ENCODE measurements at regions not wholly inside any gene's neighbourhood (a gene's known extent, or its start where the extent isn't known, plus 50 kb on each side); places are given as distances from the start of the nearest gene placed in this dataset.

GRCh38 chr10:93154531-93154930 lies 80.8 kb downstream of the CYP26A1 start:
- no peak overlapping the region for H3K27ac ChIP-seq
- no peak overlapping the region for H3K4me3 ChIP-seq
- H3K4me1 ChIP-seq (replicated peaks in 1 of 2): no peaks in the 10 kb centered on the region
- in situ Hi-C loops (cut with MboI; ENCODE audit: low pct_unique_long_range_greater_than_20kb in 2 of 9, low sequenced_read_pairs in 9 of 9, unreplicated experiment in 9 of 9): no loop called here
- ATAC-seq (replicated peaks in 6 of 8): no peak

DNA sequence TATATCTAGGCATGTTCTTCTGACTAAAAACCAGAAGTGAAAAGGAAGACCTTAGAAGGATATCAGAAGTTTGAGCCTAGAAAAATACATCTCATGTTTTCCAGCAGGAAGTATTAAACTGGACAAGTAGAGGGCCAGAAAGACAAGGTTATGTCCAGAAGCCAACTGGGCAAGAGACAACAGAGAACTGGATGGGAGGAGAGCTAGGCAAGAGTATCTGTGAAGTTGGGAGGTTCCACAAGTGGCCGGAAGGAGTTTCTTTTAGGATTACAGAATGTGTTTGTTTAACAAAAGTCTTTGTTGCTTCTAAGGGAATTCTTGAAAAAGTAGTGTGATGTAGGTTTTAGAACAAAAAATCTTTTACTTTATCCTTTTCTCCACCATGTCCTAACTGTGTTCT lies 86.4 kb downstream of the CYP26A1 start:
- WGBS, 10 experiments: 25 to 100% (median 87%) methylated on average over 1 of the region's 1 CpG; no CpG with 5 or more reads in 2 of the 10 experiments
- in situ Hi-C loops (cut with MboI; ENCODE audit: low pct_unique_long_range_greater_than_20kb in 2 of 9, low sequenced_read_pairs in 9 of 9, unreplicated experiment in 9 of 9): no loop called here
- ATAC-seq (replicated peaks in 6 of 8): no peak
- Histone ChIP-seq H3K4me3 (no peak overlapping the region), H3K4me1 (replicated peaks in 1 of 2) (no peaks in the 10 kb centered on the region), H3K27ac (no peak overlapping the region)

- in situ Hi-C loops (cut with MboI; ENCODE audit: low pct_unique_long_range_greater_than_20kb in 2 of 9, low sequenced_read_pairs in 9 of 9, unreplicated experiment in 9 of 9): no loop called here
- Histone ChIP-seq H3K27ac (no peak overlapping the region), H3K4me1 (replicated peaks in 1 of 2) (no peaks in the 10 kb centered on the region), H3K4me3 (no peak overlapping the region)
- peak in 2 of 8 experiments; percentile 97 to 98 for ATAC-seq (replicated peaks in 6 of 8)
- WGBS, 10 experiments: 0 to 96% (median 41%) methylated on average over 2 to 7 of the region's 7 CpGs; no CpG with 5 or more reads in 3 of the 10 experiments
Measured at GRCh38 chr10:93160829-93161228, 87.1 kb downstream of the CYP26A1 start.

- no peak overlapping the region for H3K4me3 ChIP-seq
- no peak overlapping the region for H3K27ac ChIP-seq
- H3K4me1 ChIP-seq (replicated peaks in 1 of 2): no peaks in the 10 kb centered on the region
- ATAC-seq (replicated peaks in 6 of 8): no peak
- in situ Hi-C loops (cut with MboI; ENCODE audit: low pct_unique_long_range_greater_than_20kb in 2 of 9, low sequenced_read_pairs in 9 of 9, unreplicated experiment in 9 of 9): no loop called here
- WGBS, 10 experiments: 21 to 100% (median 77%) methylated on average over 3 to 4 of the region's 4 CpGs; no CpG with 5 or more reads in 3 of the 10 experiments
Measured at GRCh38 chr10:93165367-93165766, 91.7 kb downstream of the CYP26A1 start.

DNA sequence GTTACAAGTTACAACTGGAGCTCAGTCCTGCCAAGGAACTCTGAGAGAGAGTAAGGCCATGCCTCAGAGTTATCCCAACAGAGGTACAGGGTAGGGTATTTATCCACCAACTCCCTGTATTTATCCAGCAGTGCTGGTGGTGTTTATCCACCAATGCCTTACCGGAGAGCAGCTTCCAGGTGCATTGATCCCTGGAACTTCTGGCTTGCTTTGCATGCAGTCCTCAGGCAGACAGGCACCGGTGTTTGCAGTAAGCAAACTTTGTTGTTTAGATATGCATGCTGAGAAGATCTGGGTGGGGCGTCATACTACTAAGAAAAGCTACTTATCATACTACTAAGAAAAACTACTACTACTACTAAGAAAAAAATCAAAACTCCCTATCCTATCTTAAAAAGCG lies 92.4 kb downstream of the CYP26A1 start:
- H3K4me1 ChIP-seq (replicated peaks in 1 of 2): no peaks in the 10 kb centered on the region
- WGBS, 10 experiments: 0 to 100% (median 71%) methylated on average over 1 to 4 of the region's 4 CpGs; no CpG with 5 or more reads in 2 of the 10 experiments
- in situ Hi-C loops (cut with MboI; ENCODE audit: low pct_unique_long_range_greater_than_20kb in 2 of 9, low sequenced_read_pairs in 9 of 9, unreplicated experiment in 9 of 9): no loop called here
- peak in 3 of 8 experiments; percentile 49 to 79 (median 71) for ATAC-seq (replicated peaks in 6 of 8)
- H3K27ac ChIP-seq: no peak overlapping the region
- no peak overlapping the region for H3K4me3 ChIP-seq

- peaks cover 4 to 5% of the 10 kb centered on the region in 2 donors for H3K4me1 ChIP-seq (replicated peaks in 1 of 2)
- in situ Hi-C loops (cut with MboI; ENCODE audit: low pct_unique_long_range_greater_than_20kb in 2 of 9, low sequenced_read_pairs in 9 of 9, unreplicated experiment in 9 of 9): no loop called here
- no peak overlapping the region for H3K27ac ChIP-seq
- ATAC-seq (replicated peaks in 6 of 8): no peak
- H3K4me3 ChIP-seq: no peak overlapping the region
Measured at GRCh38 chr10:93171837-93172236, 98.1 kb downstream of the CYP26A1 start.

DNA sequence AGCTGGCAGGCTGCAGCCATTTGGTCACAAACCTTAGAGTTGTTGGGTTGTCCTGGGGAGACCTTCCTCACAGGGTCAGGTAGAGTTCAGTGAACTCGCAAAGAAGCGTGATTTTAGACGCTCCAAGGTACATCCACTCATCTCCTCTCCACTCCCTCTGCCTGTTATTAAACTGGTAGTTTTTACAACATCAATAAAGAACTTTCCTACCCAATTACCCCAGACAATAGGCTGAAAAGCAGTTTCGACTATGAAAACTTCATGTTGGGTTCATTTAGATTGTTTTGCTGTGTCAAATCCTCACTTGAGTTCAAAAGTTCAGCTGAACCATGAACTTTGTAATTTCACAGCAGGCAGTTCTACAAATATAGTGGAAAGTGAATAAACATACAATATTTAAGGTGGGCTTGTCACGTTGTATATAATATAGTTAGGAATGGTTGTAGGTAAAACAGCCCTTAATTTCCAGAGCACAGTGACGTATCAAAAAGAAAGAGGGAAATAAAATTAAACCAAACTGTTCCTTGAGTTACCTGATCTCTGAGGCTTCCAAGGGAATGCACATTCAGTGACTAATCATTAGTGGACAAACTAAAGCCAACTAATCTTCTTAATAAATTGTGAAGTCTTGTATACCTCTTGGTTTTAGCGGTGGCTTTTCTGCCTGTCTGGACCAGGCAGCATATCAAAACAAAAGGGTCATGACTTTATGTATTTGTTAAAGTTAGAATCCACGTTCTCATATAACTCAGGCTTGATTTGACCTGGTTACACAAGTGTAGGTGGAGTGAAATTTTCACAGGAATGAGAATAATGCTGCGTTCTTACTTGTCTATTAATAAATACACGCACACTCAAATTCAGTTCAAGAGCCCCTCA lies 100.5 kb downstream of the CYP26A1 start:
- WGBS, 10 experiments: 20 to 78% (median 60%) methylated on average over 1 to 10 of the region's 10 CpGs
- ATAC-seq (replicated peaks in 6 of 8): no peak
- H3K4me3 ChIP-seq: no peak overlapping the region

DNA sequence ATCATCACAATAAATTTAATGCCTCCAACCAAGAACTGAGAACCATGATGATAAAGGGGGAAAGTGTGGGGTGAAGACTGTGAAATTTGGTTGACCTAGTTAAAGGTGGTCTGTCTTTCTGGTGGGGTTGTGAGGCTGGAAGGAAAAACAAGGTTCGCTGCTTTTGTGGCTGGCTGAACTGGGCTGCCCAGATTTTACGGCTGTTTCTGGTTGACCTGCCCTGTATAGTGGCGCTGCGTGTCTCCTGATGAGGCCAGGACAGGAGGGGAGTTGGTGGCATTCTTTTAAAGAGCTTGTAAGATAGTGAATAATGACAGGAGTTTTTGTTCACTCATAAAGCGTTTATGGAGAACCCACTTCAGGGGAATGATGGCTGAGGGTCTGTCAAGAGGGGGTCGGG lies 101.8 kb downstream of the CYP26A1 start:
- in situ Hi-C loops (cut with MboI; ENCODE audit: low pct_unique_long_range_greater_than_20kb in 2 of 9, low sequenced_read_pairs in 9 of 9, unreplicated experiment in 9 of 9): no loop called here

More for the DNA sequence above, 100.5 kb downstream of the CYP26A1 start:
- Histone ChIP-seq H3K27ac (no peak overlapping the region), H3K4me1 (replicated peaks in 1 of 2) (peaks cover 4 to 5% of the 10 kb centered on the region in 2 donors)
- in situ Hi-C loops (cut with MboI; ENCODE audit: low pct_unique_long_range_greater_than_20kb in 2 of 9, low sequenced_read_pairs in 9 of 9, unreplicated experiment in 9 of 9): no loop called here

DNA sequence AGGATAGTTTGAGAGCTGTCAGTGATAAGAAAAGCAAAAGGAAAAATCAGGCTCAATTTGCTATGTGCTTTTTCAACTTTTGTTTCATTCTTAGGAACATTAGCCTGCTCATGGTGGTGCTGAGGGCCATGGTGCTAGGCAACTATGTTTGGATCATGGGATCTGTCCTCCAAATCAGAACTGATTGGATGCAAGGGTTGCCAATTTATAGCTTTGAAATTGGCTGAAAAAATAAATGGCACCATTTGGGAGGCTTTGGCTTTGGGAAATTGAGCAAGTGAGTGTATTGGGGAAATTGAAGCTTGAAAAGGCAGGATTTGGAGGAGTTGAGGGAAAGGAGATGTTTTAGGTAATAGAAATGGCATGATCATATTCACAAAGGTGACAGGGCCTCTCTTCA lies 103.8 kb downstream of the CYP26A1 start:
- H3K4me1 ChIP-seq (replicated peaks in 1 of 2): peaks cover 4 to 5% of the 10 kb centered on the region in 2 donors
- in situ Hi-C loops (cut with MboI; ENCODE audit: low pct_unique_long_range_greater_than_20kb in 2 of 9, low sequenced_read_pairs in 9 of 9, unreplicated experiment in 9 of 9): no loop called here
- ATAC-seq (replicated peaks in 6 of 8): no peak
- H3K4me3 ChIP-seq: no peak overlapping the region
- H3K27ac ChIP-seq: no peak overlapping the region

More for the DNA sequence above, 101.8 kb downstream of the CYP26A1 start:
- Histone ChIP-seq H3K4me3 (no peak overlapping the region), H3K4me1 (replicated peaks in 1 of 2) (peaks cover 4 to 5% of the 10 kb centered on the region in 2 donors), H3K27ac (no peak overlapping the region)
- ATAC-seq (replicated peaks in 6 of 8): no peak
- WGBS, 10 experiments: 22 to 100% (median 60%) methylated on average over 1 to 4 of the region's 6 CpGs; no CpG with 5 or more reads in 2 of the 10 experiments

DNA sequence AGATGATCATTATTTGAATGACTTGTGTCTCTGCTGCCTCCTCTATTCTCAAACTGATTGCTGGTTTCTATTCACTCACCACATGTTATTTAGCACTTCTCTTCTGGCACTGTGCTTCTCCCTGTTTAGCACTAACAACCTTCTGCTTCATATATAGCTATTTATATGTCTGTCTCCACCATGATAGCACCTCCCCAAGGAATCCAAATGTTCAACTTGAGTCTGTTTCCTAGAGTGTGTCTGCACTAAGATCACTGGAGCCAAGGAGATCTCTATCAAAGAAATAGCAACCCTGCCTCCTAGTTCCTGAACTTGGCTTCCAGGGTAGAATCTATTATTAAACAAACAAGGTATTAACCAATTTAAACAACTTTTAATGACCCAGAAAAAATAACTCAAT lies 104.5 kb downstream of the CYP26A1 start:
- H3K4me3 ChIP-seq: no peak overlapping the region
- H3K27ac ChIP-seq: no peak overlapping the region
- H3K4me1 ChIP-seq (replicated peaks in 1 of 2): peaks cover 4 to 5% of the 10 kb centered on the region in 2 donors
- ATAC-seq (replicated peaks in 6 of 8): no peak
- in situ Hi-C loops (cut with MboI; ENCODE audit: low pct_unique_long_range_greater_than_20kb in 2 of 9, low sequenced_read_pairs in 9 of 9, unreplicated experiment in 9 of 9): no loop called here

DNA sequence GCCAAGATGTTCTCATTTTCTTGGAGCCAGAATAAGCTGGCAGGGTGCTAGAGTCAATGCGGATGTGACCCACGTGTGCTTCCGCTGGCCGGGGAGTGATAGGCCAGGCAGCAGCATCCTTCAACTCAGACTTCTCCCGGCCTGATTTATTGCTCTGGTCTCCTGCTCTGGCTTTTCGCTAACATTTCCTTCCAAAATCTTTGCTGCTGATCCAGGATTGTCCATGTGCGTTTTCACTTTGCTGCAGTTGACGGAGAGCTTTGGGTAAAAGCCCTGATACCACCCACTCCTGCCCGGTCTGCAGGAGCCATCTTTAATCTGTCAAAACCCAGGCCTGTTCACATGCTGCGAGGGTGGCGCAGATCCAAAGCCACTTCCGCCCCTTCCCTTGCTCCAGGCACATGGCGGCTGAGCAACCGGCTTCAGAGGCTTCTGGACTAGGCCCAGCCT lies 106.8 kb downstream of the CYP26A1 start:
- ATAC-seq (replicated peaks in 6 of 8): peak in 2 of 8 experiments; percentile 68 to 92
- H3K4me1 ChIP-seq (replicated peaks in 1 of 2): no peaks in the 10 kb centered on the region
- H3K27ac ChIP-seq: no peak overlapping the region
- WGBS, 10 experiments: 11 to 100% (median 79%) methylated on average over 2 to 13 of the region's 14 CpGs; no CpG with 5 or more reads in 1 of the 10 experiments
- in situ Hi-C loops (cut with MboI; ENCODE audit: low pct_unique_long_range_greater_than_20kb in 2 of 9, low sequenced_read_pairs in 9 of 9, unreplicated experiment in 9 of 9): no loop called here
- no peak overlapping the region for H3K4me3 ChIP-seq

DNA sequence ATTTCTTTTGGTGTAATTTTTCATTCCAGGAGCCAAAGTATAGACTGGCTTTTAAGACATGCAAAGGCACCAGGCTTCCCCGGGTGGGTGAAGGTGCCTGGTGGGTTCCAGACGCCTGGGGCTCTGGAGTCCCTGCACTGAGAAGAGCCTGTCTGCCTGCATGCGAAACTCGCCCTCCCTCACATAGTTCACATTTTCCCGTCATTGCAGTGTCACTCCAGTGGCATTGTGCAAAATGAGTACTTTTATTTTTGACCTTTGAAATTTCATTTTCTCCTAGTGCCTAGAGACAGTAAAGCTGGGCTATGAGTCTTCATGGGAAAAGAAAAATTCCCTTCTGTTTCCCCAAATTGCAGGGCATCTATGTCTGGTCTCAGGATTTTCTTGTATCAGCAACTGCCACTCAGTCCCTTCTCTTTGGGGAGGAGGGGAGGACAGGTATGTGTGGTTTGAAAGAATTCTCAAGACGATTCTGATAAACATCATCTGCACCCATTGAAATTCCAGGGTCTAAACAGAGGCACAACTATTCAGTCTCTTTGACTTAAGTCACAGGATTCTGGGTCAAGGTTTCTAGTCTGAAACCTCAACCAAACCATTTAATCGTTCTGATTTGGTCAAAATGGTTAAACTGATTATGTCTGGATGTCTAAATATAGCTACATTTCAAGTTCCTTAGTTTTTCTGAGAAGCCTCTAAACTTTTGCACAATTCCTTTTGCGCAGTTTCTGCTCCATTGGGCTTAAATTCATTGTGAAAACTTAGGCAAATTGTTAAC lies 107.8 kb downstream of the CYP26A1 start:
- Histone ChIP-seq H3K4me1 (replicated peaks in 1 of 2) (no peaks in the 10 kb centered on the region), H3K4me3 (no peak overlapping the region), H3K27ac (no peak overlapping the region)
- in situ Hi-C loops (cut with MboI; ENCODE audit: low pct_unique_long_range_greater_than_20kb in 2 of 9, low sequenced_read_pairs in 9 of 9, unreplicated experiment in 9 of 9): no loop called here
- WGBS, 10 experiments: 50 to 94% (median 75%) methylated on average over 1 to 7 of the region's 8 CpGs
- no peak for ATAC-seq (replicated peaks in 6 of 8)

DNA sequence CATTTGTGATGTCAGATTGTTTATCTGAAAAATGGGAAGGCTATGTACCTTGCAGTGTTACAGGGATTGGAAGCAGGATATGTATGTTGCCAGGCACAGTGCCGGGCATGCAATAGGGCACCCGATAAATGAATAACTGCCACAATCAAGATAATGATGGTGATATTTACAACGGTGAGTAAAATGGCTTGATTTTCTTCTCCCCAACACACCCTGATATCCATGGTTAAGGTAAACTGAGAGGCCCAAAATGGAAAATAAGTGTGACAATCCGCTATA lies 108.3 kb downstream of the CYP26A1 start:
- Histone ChIP-seq H3K27ac (no peak overlapping the region), H3K4me3 (no peak overlapping the region), H3K4me1 (replicated peaks in 1 of 2) (no peaks in the 10 kb centered on the region)
- WGBS, 10 experiments: 50 to 100% (median 85%) methylated on average over 1 to 4 of the region's 4 CpGs; no CpG with 5 or more reads in 2 of the 10 experiments
- no peak for ATAC-seq (replicated peaks in 6 of 8)
- in situ Hi-C loops (cut with MboI; ENCODE audit: low pct_unique_long_range_greater_than_20kb in 2 of 9, low sequenced_read_pairs in 9 of 9, unreplicated experiment in 9 of 9): no loop called here

DNA sequence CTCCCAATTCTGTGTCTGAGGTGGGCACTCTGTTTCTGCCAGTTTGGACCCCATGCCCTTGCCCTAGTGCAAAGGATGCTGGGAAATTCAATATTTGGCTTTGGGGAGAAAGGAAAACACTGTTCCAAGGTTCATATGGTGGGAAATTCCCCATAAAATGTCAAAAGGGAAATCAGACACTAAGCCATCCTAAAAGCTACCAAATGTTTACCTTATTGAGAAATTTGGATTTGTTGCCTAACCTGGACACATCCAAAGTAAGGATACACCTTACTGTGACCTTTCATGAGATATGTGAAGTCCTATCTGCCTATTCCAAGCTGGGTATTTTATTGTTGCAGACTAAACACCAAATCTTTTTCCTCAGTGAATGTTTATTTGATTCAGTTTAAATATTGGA lies 109.1 kb downstream of the CYP26A1 start:
- Histone ChIP-seq H3K4me1 (replicated peaks in 1 of 2) (no peaks in the 10 kb centered on the region), H3K27ac (no peak overlapping the region), H3K4me3 (no peak overlapping the region)
- in situ Hi-C loops (cut with MboI; ENCODE audit: low pct_unique_long_range_greater_than_20kb in 2 of 9, low sequenced_read_pairs in 9 of 9, unreplicated experiment in 9 of 9): no loop called here
- no peak for ATAC-seq (replicated peaks in 6 of 8)

All from motor neuron (in vitro differentiated cells).